Kidney (tissue), 13 donors: ENCODE measurements at regions not wholly inside any gene's neighbourhood (a gene's known extent, or its start where the extent isn't known, plus 50 kb on each side); places are given as distances from the start of the nearest gene placed in this dataset.

Experiments
- DNase-seq, 5 donors: peaks; one replicate each; pipeline ENCODE4 v3.0.0-alpha.2; 2013 to 2020
- FAIRE-seq: peaks from 2 replicates; lab custom pipeline; 2012; peaks lifted over from hg19 to GRCh38; lab: Jason Lieb, UNC
- H3K27ac ChIP-seq, 2 donors: one replicate each; pipeline ENCODE4 v1.7.0; 2013; ENCODE audit warnings: low read depth in 2 of 2, low read length in 2 of 2, inconsistent platforms in 1 of 2
- H3K27me3 ChIP-seq: one replicate; pipeline ENCODE4 v1.7.1; 2013; ENCODE audit warnings: low read length, inconsistent platforms; ENCODE audit not compliant: control insufficient read depth, insufficient read depth
- H3K36me3 ChIP-seq, 3 donors: one replicate each; pipeline versions ENCODE4 v1.7.0 to v1.7.1; 2013; ENCODE audit warnings: low read length in 3 of 3, control low read depth in 1 of 3, inconsistent platforms in 1 of 3; ENCODE audit not compliant: insufficient read depth in 3 of 3, control insufficient read depth in 2 of 3
- H3K4me1 ChIP-seq, 3 donors: one replicate each; pipeline versions ENCODE4 v1.7.0 to v1.7.1; 2013; ENCODE audit warnings: low read length in 3 of 3, inconsistent platforms in 1 of 3, low read depth in 1 of 3; ENCODE audit not compliant: control insufficient read depth in 2 of 3, insufficient read depth in 2 of 3
- H3K4me3 ChIP-seq, 3 donors: one replicate each; pipeline versions ENCODE4 v1.7.0 to v1.8.1; 2013; ENCODE audit warnings: low read length in 3 of 3, control low read depth in 1 of 3, inconsistent platforms in 1 of 3
- H3K9ac ChIP-seq, 3 donors: one replicate each; pipeline versions ENCODE4 v1.7.0 to v1.7.1; 2013; ENCODE audit warnings: low read length in 3 of 3, control low read depth in 1 of 3, inconsistent platforms in 1 of 3
- H3K9me3 ChIP-seq, 3 donors: one replicate each; pipeline versions ENCODE4 v1.7.0 to v1.7.1; 2013; ENCODE audit warnings: low read length in 3 of 3, control low read depth in 1 of 3, inconsistent platforms in 1 of 3; ENCODE audit not compliant: control insufficient read depth in 2 of 3, insufficient read depth in 1 of 3
- CTCF ChIP-seq: IDR thresholded peaks from 3 replicates; pipeline ENCODE4 v1.5.1; 2012; ENCODE audit warnings: mild to moderate bottlenecking, moderate library complexity, borderline replicate concordance; ENCODE audit not compliant: insufficient read depth; ENCODE audit errors: extremely low read depth
- intact Hi-C: fragments of 100-400 bp; cut with DNase I; formaldehyde crosslinking; loops from one replicate; pipeline ENCODE4 v1.11.1; 2022
- donor health status: control.
- donor health status: control.
- donor health status: control.
- donor health status: control.
- donor health status: control.
- donor health status: DM: yes; HTN: yes; CAD: no.
- donor health status: Normal renal cell carcinoma (clear cell type).

- FAIRE-seq: no peak
- DNase-seq: peak in 1 of 5 donors; percentile 93
Observed at GRCh38 chr1:58932859-58933598, 149.2 kb upstream of the JUN start.

GRCh38 chr1:58933599-58933926, 149.7 kb upstream of the JUN start:
- Histone ChIP-seq H3K27ac (no peak overlapping the region), H3K4me1 (peaks cover 0 to 6% (median 2%) of the 10 kb centered on the region in 3 donors), H3K4me3 (no peak overlapping the region), H3K9me3 (no peaks in the 10 kb centered on the region), H3K27me3 (no peaks in the 10 kb centered on the region), H3K36me3 (no peaks in the 10 kb centered on the region), H3K9ac (no peak overlapping the region)
- intact Hi-C loops: no loop called here
- no peak for FAIRE-seq
- DNase-seq: no peak
- TF ChIP-seq CTCF: no peak

More at GRCh38 chr1:58932859-58933598, 149.2 kb upstream of the JUN start:
- Histone ChIP-seq H3K27me3 (no peaks in the 10 kb centered on the region), H3K9me3 (no peaks in the 10 kb centered on the region), H3K9ac (no peak overlapping the region), H3K4me3 (no peak overlapping the region), H3K4me1 (peaks cover 0 to 6% (median 2%) of the 10 kb centered on the region in 3 donors), H3K36me3 (no peaks in the 10 kb centered on the region), H3K27ac (peak overlapping the region in 1 of 2 donors; percentile 68)
- TF ChIP-seq CTCF: no peak
- intact Hi-C loops: no loop called here

GRCh38 chr1:58934706-58935105, 150.9 kb upstream of the JUN start:
- Histone ChIP-seq H3K9me3 (no peaks in the 10 kb centered on the region), H3K36me3 (no peaks in the 10 kb centered on the region), H3K4me1 (peaks cover 0 to 6% (median 2%) of the 10 kb centered on the region in 3 donors), H3K9ac (no peak overlapping the region), H3K4me3 (no peak overlapping the region), H3K27ac (no peak overlapping the region), H3K27me3 (no peaks in the 10 kb centered on the region)
- TF ChIP-seq CTCF: no peak
- intact Hi-C loops: no loop called here
- no peak for FAIRE-seq
- no peak for DNase-seq
